SK-N-SH treated with all-trans-retinoic acid at 6 μM for 48 hours (cell line): ENCODE measurements at regions not wholly inside any gene's neighbourhood (a gene's known extent, or its start where the extent isn't known, plus 50 kb on each side); places are given as distances from the start of the nearest gene placed in this dataset.

Experiments
- ATAC-seq: fragments of 200-7000 bp; cut with Tn5 transposase; 3 replicates; pipeline ENCODE4 v1.9.1; 2020; ENCODE audit warnings: mild to moderate bottlenecking, moderate library complexity
- ARNTL ChIP-seq: fragments of 450-650 bp; formaldehyde crosslinking; IDR thresholded peaks from 2 replicates; pipeline ENCODE4 v1.5.0; 2020; ENCODE audit warnings: low read depth, mild to moderate bottlenecking, moderate library complexity, borderline replicate concordance
- BACH2 ChIP-seq: fragments of 250-450 bp; sonication (Bioruptor Pico); IDR thresholded peaks from 2 replicates; pipeline ENCODE4 v1.9.0; 2021; ENCODE audit warnings: mild to moderate bottlenecking, borderline replicate concordance
- CSDC2 ChIP-seq: fragments of 250-450 bp; sonication (Bioruptor Pico); IDR thresholded peaks from 2 replicates; pipeline ENCODE4 v1.5.0; 2020; ENCODE audit warnings: mild to moderate bottlenecking, moderate library complexity
- CSRNP3 ChIP-seq: fragments of 250-450 bp; sonication (Bioruptor Pico); IDR thresholded peaks from 2 replicates; pipeline ENCODE4 v1.5.1; 2021; ENCODE audit warnings: mild to moderate bottlenecking, moderate library complexity
- ESRRG ChIP-seq: fragments of 250-450 bp; sonication (Bioruptor Pico); IDR thresholded peaks from 2 replicates; pipeline ENCODE4 v1.6.1; 2021; ENCODE audit warnings: mild to moderate bottlenecking
- GLIS3 ChIP-seq: fragments of 250-450 bp; sonication (Bioruptor Pico); IDR thresholded peaks from 2 replicates; pipeline ENCODE4 v1.5.0; 2020; ENCODE audit warnings: mild to moderate bottlenecking, moderate library complexity
- ISL1 ChIP-seq: fragments of 250-450 bp; sonication (Bioruptor Pico); IDR thresholded peaks from 2 replicates; pipeline ENCODE4 v2.1.2; 2022; ENCODE audit warnings: mild to moderate bottlenecking, moderate library complexity
- OSR1 ChIP-seq: fragments of 250-450 bp; sonication (Bioruptor Pico); IDR thresholded peaks from 2 replicates; pipeline ENCODE4 v1.8.0; 2022; ENCODE audit warnings: moderate library complexity, mild to moderate bottlenecking, inconsistent platforms
- PPARA ChIP-seq: fragments of 250-450 bp; sonication (Bioruptor Pico); IDR thresholded peaks from 2 replicates; pipeline ENCODE4 v1.5.0; 2020; ENCODE audit warnings: mild to moderate bottlenecking, borderline replicate concordance
- SNAI2 ChIP-seq: fragments of 250-450 bp; sonication (Bioruptor Pico); IDR thresholded peaks from 2 replicates; pipeline ENCODE4 v1.5.0; 2020; ENCODE audit warnings: mild to moderate bottlenecking, moderate library complexity
- TCF4 ChIP-seq: fragments of 250-450 bp; sonication (Bioruptor Pico); IDR thresholded peaks from 2 replicates; pipeline ENCODE4 v1.8.0; 2021; ENCODE audit warnings: mild to moderate bottlenecking, moderate library complexity, borderline replicate concordance
- TOX ChIP-seq: fragments of 250-450 bp; sonication (Bioruptor Pico); IDR thresholded peaks from 2 replicates; pipeline ENCODE4 v1.8.0; 2021; ENCODE audit warnings: mild to moderate bottlenecking, moderate library complexity, borderline replicate concordance
- TSHZ2 ChIP-seq: fragments of 250-450 bp; sonication (Bioruptor Pico); IDR thresholded peaks from 2 replicates; pipeline ENCODE4 v1.5.0; 2020; ENCODE audit warnings: mild to moderate bottlenecking, moderate library complexity
- ZC3H10 ChIP-seq: fragments of 250-450 bp; sonication (Bioruptor Pico); IDR thresholded peaks from 2 replicates; pipeline ENCODE4 v1.5.1; 2021; ENCODE audit warnings: mild to moderate bottlenecking, moderate library complexity
- ZFP3 ChIP-seq: fragments of 250-450 bp; sonication (Bioruptor Pico); IDR thresholded peaks from 2 replicates; pipeline ENCODE4 v1.5.0; 2020; ENCODE audit warnings: mild to moderate bottlenecking, moderate library complexity
- ZFP30 ChIP-seq: fragments of 450-650 bp; formaldehyde crosslinking; IDR thresholded peaks from 2 replicates; pipeline ENCODE4 v1.5.0; 2022; ENCODE audit warnings: mild to moderate bottlenecking, moderate library complexity
- ZNF565 ChIP-seq: fragments of 450-650 bp; formaldehyde crosslinking; conservative IDR thresholded peaks from 2 replicates; pipeline ENCODE4 v1.5.0; 2020; ENCODE audit warnings: low read depth, mild to moderate bottlenecking, moderate library complexity
- ZNF70 ChIP-seq: fragments of 450-650 bp; formaldehyde crosslinking; IDR thresholded peaks from 2 replicates; pipeline ENCODE4 v1.5.0; 2020; ENCODE audit warnings: mild to moderate bottlenecking, moderate library complexity
- ZNF8 ChIP-seq: fragments of 450-650 bp; formaldehyde crosslinking; IDR thresholded peaks from 2 replicates; pipeline ENCODE4 v1.5.0; 2020; ENCODE audit warnings: mild to moderate bottlenecking, moderate library complexity
- TF ChIP-seq, protein P1 (sequence below): fragments of 250-450 bp; sonication (Bioruptor Pico); IDR thresholded peaks from 2 replicates; pipeline ENCODE4 v1.8.0; 2021; ENCODE audit warnings: low read depth, mild to moderate bottlenecking, moderate library complexity, borderline replicate concordance
- TF ChIP-seq, protein P2 (sequence below): fragments of 250-450 bp; sonication (Bioruptor Pico); IDR thresholded peaks from 2 replicates; pipeline ENCODE4 v1.5.1; 2020; ENCODE audit warnings: low read depth, mild to moderate bottlenecking, moderate library complexity
- TF ChIP-seq, protein P3 (sequence below): fragments of 250-450 bp; sonication (Bioruptor Pico); IDR thresholded peaks from 2 replicates; pipeline ENCODE4 v1.8.0; 2020; ENCODE audit warnings: mild to moderate bottlenecking, moderate library complexity, borderline replicate concordance

GRCh38 chr7:70944516-70944915 lies 187.4 kb upstream of the GALNT17 start:
- no peak for ATAC-seq

DNA sequence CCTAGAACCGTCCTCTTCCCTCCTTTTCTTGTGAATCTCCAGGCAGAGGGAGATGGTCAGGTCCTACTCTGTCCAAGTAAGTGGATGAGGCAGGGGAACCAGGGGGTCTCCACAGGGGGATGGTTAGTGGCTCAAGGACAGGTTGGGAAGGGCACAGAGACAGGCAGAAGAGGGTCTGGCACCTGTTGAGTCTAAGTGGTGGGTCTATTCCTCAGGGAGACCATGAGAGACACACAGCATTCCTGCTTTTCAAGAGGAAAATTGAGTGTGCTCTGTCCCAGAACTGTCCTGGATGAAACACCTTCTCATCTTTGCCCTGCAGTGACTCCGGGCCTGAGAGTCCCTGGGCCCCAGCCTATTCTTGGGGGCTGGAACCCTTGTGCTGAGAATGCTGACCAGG lies 184.8 kb upstream of the GALNT17 start:
- no peak for ATAC-seq
- no peak for TF ChIP-seq BACH2 (CRISPR knock-in tag)
- TF ChIP-seq TCF4 (CRISPR knock-in tag), result no peak
- no peak for TF ChIP-seq ESRRG
- no peak for TF ChIP-seq ZNF8 (CRISPR knock-in tag)
- no peak for TF ChIP-seq ZNF70 (CRISPR knock-in tag)
- TF ChIP-seq ZC3H10 (CRISPR knock-in tag), result no peak
- no peak for TF ChIP-seq OSR1
- no peak for TF ChIP-seq ARNTL (CRISPR knock-in tag)
- no peak for TF ChIP-seq CSRNP3 (CRISPR knock-in tag)
- no peak for TF ChIP-seq TOX (CRISPR knock-in tag)
- no peak for TF ChIP-seq PPARA

More at GRCh38 chr7:70944516-70944915, 187.4 kb upstream of the GALNT17 start:
- no peak for TF ChIP-seq TOX (CRISPR knock-in tag)
- TF ChIP-seq SNAI2, result no peak
- no peak for TF ChIP-seq TCF4 (CRISPR knock-in tag)
- TF ChIP-seq ZNF565 (CRISPR knock-in tag), result no peak
- TF ChIP-seq, protein P1, sequence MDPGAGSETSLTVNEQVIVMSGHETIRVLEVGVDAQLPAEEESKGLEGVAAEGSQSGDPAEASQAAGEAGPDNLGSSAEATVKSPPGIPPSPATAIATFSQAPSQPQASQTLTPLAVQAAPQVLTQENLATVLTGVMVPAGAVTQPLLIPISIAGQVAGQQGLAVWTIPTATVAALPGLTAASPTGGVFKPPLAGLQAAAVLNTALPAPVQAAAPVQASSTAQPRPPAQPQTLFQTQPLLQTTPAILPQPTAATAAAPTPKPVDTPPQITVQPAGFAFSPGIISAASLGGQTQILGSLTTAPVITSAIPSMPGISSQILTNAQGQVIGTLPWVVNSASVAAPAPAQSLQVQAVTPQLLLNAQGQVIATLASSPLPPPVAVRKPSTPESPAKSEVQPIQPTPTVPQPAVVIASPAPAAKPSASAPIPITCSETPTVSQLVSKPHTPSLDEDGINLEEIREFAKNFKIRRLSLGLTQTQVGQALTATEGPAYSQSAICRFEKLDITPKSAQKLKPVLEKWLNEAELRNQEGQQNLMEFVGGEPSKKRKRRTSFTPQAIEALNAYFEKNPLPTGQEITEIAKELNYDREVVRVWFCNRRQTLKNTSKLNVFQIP (CRISPR knock-in tag), result no peak
- TF ChIP-seq ZFP30 (CRISPR knock-in tag), result no peak
- TF ChIP-seq ARNTL (CRISPR knock-in tag), result no peak
- no peak for TF ChIP-seq BACH2 (CRISPR knock-in tag)
- TF ChIP-seq ZNF70 (CRISPR knock-in tag), result no peak
- no peak for TF ChIP-seq GLIS3
- no peak for TF ChIP-seq ZFP3

- TF ChIP-seq ZFP30 (CRISPR knock-in tag) (no peak), PPARA (no peak), TSHZ2 (no peak), ZC3H10 (CRISPR knock-in tag) (no peak), ZNF70 (CRISPR knock-in tag) (no peak), TOX (CRISPR knock-in tag) (no peak), ZFP3 (no peak), CSRNP3 (CRISPR knock-in tag) (no peak), BACH2 (CRISPR knock-in tag) (no peak), GLIS3 (no peak), ISL1 (no peak), OSR1 (no peak), SNAI2 (no peak), CSDC2 (CRISPR knock-in tag) (no peak), ESRRG (no peak), ZNF8 (CRISPR knock-in tag) (no peak)
- TF ChIP-seq, protein P1 (CRISPR knock-in tag), result no peak
- TF ChIP-seq, protein P2, sequence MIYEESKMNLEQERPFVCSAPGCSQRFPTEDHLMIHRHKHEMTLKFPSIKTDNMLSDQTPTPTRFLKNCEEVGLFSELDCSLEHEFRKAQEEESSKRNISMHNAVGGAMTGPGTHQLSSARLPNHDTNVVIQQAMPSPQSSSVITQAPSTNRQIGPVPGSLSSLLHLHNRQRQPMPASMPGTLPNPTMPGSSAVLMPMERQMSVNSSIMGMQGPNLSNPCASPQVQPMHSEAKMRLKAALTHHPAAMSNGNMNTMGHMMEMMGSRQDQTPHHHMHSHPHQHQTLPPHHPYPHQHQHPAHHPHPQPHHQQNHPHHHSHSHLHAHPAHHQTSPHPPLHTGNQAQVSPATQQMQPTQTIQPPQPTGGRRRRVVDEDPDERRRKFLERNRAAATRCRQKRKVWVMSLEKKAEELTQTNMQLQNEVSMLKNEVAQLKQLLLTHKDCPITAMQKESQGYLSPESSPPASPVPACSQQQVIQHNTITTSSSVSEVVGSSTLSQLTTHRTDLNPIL (CRISPR knock-in tag), result no peak
- TF ChIP-seq, protein P3, sequence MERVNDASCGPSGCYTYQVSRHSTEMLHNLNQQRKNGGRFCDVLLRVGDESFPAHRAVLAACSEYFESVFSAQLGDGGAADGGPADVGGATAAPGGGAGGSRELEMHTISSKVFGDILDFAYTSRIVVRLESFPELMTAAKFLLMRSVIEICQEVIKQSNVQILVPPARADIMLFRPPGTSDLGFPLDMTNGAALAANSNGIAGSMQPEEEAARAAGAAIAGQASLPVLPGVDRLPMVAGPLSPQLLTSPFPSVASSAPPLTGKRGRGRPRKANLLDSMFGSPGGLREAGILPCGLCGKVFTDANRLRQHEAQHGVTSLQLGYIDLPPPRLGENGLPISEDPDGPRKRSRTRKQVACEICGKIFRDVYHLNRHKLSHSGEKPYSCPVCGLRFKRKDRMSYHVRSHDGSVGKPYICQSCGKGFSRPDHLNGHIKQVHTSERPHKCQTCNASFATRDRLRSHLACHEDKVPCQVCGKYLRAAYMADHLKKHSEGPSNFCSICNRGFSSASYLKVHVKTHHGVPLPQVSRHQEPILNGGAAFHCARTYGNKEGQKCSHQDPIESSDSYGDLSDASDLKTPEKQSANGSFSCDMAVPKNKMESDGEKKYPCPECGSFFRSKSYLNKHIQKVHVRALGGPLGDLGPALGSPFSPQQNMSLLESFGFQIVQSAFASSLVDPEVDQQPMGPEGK, result no peak
- TF ChIP-seq, all 23 proteins: peak for 0
- no peak for ATAC-seq
Measured at GRCh38 chr7:70949862-70950261, 182.1 kb upstream of the GALNT17 start.
